ENCODE measurements at regions not wholly inside any gene's neighbourhood (a gene's known extent, or its start where the extent isn't known, plus 50 kb on each side); places are given as distances from the start of the nearest gene placed in this dataset.
A peak's percentile ranks its signal among the peaks of the same experiment; 100 is the strongest.

GRCh38 chr16:73122604-73123391 lies 74.9 kb upstream of the ZFHX3 start:
- Mint-ChIP-seq H3K4me3 (peak overlapping the region in 6 of 8 donors; percentile 1 to 76 (median 43)), H3K9me3 (peaks cover 2 to 26% (median 8%) of the 10 kb centered on the region in 8 donors), H3K4me1 (peaks cover 0 to 10% (median 2%) of the 10 kb centered on the region in 4 donors), H3K27ac (peak overlapping the region; percentile 31 to 92 (median 60)), H3K27me3 (no peaks in the 10 kb centered on the region), H3K36me3 (no peaks in the 10 kb centered on the region)
- H3K9me3 ChIP-seq (ENCODE audit: control insufficient read depth in 1 of 2, low read length in 2 of 2) = no peaks in the 10 kb centered on the region
- H3K36me3 ChIP-seq (ENCODE audit: insufficient read depth, low read length) = no peaks in the 10 kb centered on the region
- no peak overlapping the region for H3K27ac ChIP-seq (ENCODE audit: low read depth, low read length)
- POLR2A ChIA-PET (ENCODE audit: partially characterized antibody) = no interaction called here
- peak in 4 of 5 donors; percentile 3 to 56 (median 30) for DNase-seq
- H3K4me1 ChIP-seq (ENCODE audit: insufficient read depth, low read length) = no peaks in the 10 kb centered on the region
- intact Hi-C loops (cut with micrococcal nuclease) = no loop called here
- no peak overlapping the region for H3K4me3 ChIP-seq (ENCODE audit: low read length in 2 of 2)
- CTCF ChIA-PET (ENCODE audit: partially characterized antibody) = no interaction called here
- H3K27me3 ChIP-seq (ENCODE audit: insufficient read depth, low read length) = no peaks in the 10 kb centered on the region

GRCh38 chr16:73116576-73116975 lies 68.6 kb upstream of the ZFHX3 start:
- Histone ChIP-seq H3K27ac (ENCODE audit: low read depth, low read length) (no peak overlapping the region), H3K4me1 (ENCODE audit: insufficient read depth, low read length) (no peaks in the 10 kb centered on the region), H3K36me3 (ENCODE audit: insufficient read depth, low read length) (no peaks in the 10 kb centered on the region), H3K9me3 (ENCODE audit: control insufficient read depth in 1 of 2, low read length in 2 of 2) (no peaks in the 10 kb centered on the region), H3K4me3 (ENCODE audit: low read length in 2 of 2) (no peak overlapping the region), H3K27me3 (ENCODE audit: insufficient read depth, low read length) (no peaks in the 10 kb centered on the region)
- POLR2A ChIA-PET (ENCODE audit: partially characterized antibody) = no interaction called here
- H3K27me3 Mint-ChIP-seq = no peaks in the 10 kb centered on the region
- H3K36me3 Mint-ChIP-seq = no peaks in the 10 kb centered on the region
- no peaks in the 10 kb centered on the region for H3K4me1 Mint-ChIP-seq
- intact Hi-C loops (cut with micrococcal nuclease) = no loop called here
- DNase-seq = no peak
- peaks cover 0 to 21% (median 8%) of the 10 kb centered on the region in 8 donors for H3K9me3 Mint-ChIP-seq
- no peak overlapping the region for H3K27ac Mint-ChIP-seq
- H3K4me3 Mint-ChIP-seq = no peak overlapping the region
- CTCF ChIA-PET (ENCODE audit: partially characterized antibody) = no interaction called here

- Histone ChIP-seq H3K27ac (ENCODE audit: low read depth, low read length) (no peak overlapping the region), H3K36me3 (ENCODE audit: insufficient read depth, low read length) (no peaks in the 10 kb centered on the region), H3K27me3 (ENCODE audit: insufficient read depth, low read length) (no peaks in the 10 kb centered on the region), H3K4me1 (ENCODE audit: insufficient read depth, low read length) (no peaks in the 10 kb centered on the region), H3K4me3 (ENCODE audit: low read length in 2 of 2) (no peak overlapping the region), H3K9me3 (ENCODE audit: control insufficient read depth in 1 of 2, low read length in 2 of 2) (no peaks in the 10 kb centered on the region)
- no peaks in the 10 kb centered on the region for H3K36me3 Mint-ChIP-seq
- no peaks in the 10 kb centered on the region for H3K4me1 Mint-ChIP-seq
- intact Hi-C loops (cut with micrococcal nuclease) = no loop called here
- peaks cover 0 to 13% (median 6%) of the 10 kb centered on the region in 8 donors for H3K9me3 Mint-ChIP-seq
- no peak overlapping the region for H3K4me3 Mint-ChIP-seq
- DNase-seq = no peak
- ChIA-PET CTCF (ENCODE audit: partially characterized antibody) (interaction anchor here (0.6 kb wide), 1 partner anchor 387 kb away, joined by 4 read pairs; no protein-coding TSS in a partner anchor), POLR2A (ENCODE audit: partially characterized antibody) (no interaction called here)
- H3K27ac Mint-ChIP-seq = no peak overlapping the region
- no peaks in the 10 kb centered on the region for H3K27me3 Mint-ChIP-seq
Measured at GRCh38 chr16:73113336-73113735, 65.4 kb upstream of the ZFHX3 start.

- Histone ChIP-seq H3K27ac (ENCODE audit: low read depth, low read length) (no peak overlapping the region), H3K9me3 (ENCODE audit: control insufficient read depth in 1 of 2, low read length in 2 of 2) (no peaks in the 10 kb centered on the region), H3K4me3 (ENCODE audit: low read length in 2 of 2) (no peak overlapping the region), H3K4me1 (ENCODE audit: insufficient read depth, low read length) (no peaks in the 10 kb centered on the region), H3K36me3 (ENCODE audit: insufficient read depth, low read length) (no peaks in the 10 kb centered on the region), H3K27me3 (ENCODE audit: insufficient read depth, low read length) (no peaks in the 10 kb centered on the region)
- Mint-ChIP-seq H3K4me3 (no peak overlapping the region), H3K9me3 (peaks cover 0 to 3% (median 0%) of the 10 kb centered on the region in 8 donors), H3K27ac (peak overlapping the region in 1 of 7 donors; percentile 35), H3K4me1 (no peaks in the 10 kb centered on the region), H3K36me3 (no peaks in the 10 kb centered on the region), H3K27me3 (peaks cover 0 to under 1% of the 10 kb centered on the region in 2 donors)
- intact Hi-C loops (cut with micrococcal nuclease) = no loop called here
- DNase-seq = no peak
- POLR2A ChIA-PET (ENCODE audit: partially characterized antibody) = no interaction called here
- CTCF ChIA-PET (ENCODE audit: partially characterized antibody) = no interaction called here
Measured at GRCh38 chr16:73108195-73108963, 60.5 kb upstream of the ZFHX3 start.

DNA sequence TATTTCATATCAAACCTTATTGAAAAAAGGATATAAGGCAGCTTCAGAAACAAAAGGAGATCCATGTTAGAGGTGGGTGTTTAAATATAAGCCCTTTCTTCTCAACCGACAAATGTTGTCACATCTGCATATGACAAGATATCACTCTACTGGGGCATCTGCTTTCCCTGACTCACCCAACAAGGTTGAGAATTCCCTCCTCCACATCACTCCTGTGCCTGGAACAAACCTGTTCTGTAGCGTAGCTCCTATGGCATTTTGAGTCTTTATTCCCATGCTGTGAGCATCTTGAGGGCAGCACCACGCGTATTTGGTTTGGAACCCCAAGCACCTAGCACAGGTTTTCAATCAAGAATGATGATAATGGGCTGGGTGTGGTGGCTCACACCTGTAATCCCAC lies 59.4 kb upstream of the ZFHX3 start:
- Histone ChIP-seq H3K4me1 (ENCODE audit: insufficient read depth, low read length) (no peaks in the 10 kb centered on the region), H3K4me3 (ENCODE audit: low read length in 2 of 2) (no peak overlapping the region), H3K36me3 (ENCODE audit: insufficient read depth, low read length) (no peaks in the 10 kb centered on the region), H3K27me3 (ENCODE audit: insufficient read depth, low read length) (no peaks in the 10 kb centered on the region), H3K27ac (ENCODE audit: low read depth, low read length) (no peak overlapping the region), H3K9me3 (ENCODE audit: control insufficient read depth in 1 of 2, low read length in 2 of 2) (no peaks in the 10 kb centered on the region)
- DNase-seq = no peak
- no peaks in the 10 kb centered on the region for H3K36me3 Mint-ChIP-seq
- H3K27ac Mint-ChIP-seq = no peak overlapping the region
- no peaks in the 10 kb centered on the region for H3K4me1 Mint-ChIP-seq
- ChIA-PET POLR2A (ENCODE audit: partially characterized antibody) (no interaction called here), CTCF (ENCODE audit: partially characterized antibody) (no interaction called here)
- peaks cover 0 to 4% (median 0%) of the 10 kb centered on the region in 8 donors for H3K9me3 Mint-ChIP-seq
- intact Hi-C loops (cut with micrococcal nuclease) = no loop called here
- no peak overlapping the region for H3K4me3 Mint-ChIP-seq
- H3K27me3 Mint-ChIP-seq = peaks cover 0 to 3% of the 10 kb centered on the region in 2 donors

DNA sequence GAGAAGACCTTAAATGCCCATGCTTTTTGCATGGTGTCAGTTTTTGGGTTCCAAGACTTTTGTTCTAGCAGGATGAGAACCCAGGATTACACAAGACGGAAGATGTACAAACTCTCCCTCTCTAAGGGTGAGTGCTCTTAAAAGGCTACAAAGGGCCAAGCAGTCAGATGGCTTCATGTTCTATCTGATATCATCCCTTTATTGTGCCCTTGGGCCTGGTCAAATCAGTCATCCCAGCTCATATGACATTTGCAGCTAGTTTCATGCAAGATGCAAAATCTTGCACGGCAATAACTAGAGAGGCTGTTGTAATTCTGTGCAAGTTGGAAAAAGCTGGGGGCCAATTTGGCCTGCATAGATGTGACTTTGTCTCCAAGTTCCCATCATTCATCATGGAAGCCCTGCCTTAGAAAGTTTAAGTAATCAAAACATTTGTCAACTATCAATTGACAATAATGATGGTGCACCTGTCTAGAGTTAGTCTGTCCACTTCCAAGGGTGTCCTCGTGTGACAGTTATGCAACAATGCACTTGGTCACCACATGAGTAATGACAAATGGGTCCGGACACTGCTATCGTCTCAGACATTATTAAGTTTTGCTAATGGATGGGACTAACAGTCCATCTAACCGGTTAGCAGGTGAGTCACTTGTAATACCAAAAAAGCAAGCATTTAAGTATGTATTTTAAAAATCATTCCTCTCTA lies 58.6 kb upstream of the ZFHX3 start:
- H3K36me3 ChIP-seq (ENCODE audit: insufficient read depth, low read length) = no peaks in the 10 kb centered on the region
- no peaks in the 10 kb centered on the region for H3K9me3 ChIP-seq (ENCODE audit: control insufficient read depth in 1 of 2, low read length in 2 of 2)
- peaks cover 0 to 3% of the 10 kb centered on the region in 2 donors for H3K27me3 Mint-ChIP-seq
- no peak overlapping the region for H3K27ac ChIP-seq (ENCODE audit: low read depth, low read length)
- ChIA-PET POLR2A (ENCODE audit: partially characterized antibody) (no interaction called here), CTCF (ENCODE audit: partially characterized antibody) (no interaction called here)
- no peaks in the 10 kb centered on the region for H3K4me1 ChIP-seq (ENCODE audit: insufficient read depth, low read length)
- H3K4me1 Mint-ChIP-seq = no peaks in the 10 kb centered on the region
- H3K27me3 ChIP-seq (ENCODE audit: insufficient read depth, low read length) = no peaks in the 10 kb centered on the region
- H3K36me3 Mint-ChIP-seq = no peaks in the 10 kb centered on the region
- peaks cover 0 to 4% (median 0%) of the 10 kb centered on the region in 8 donors for H3K9me3 Mint-ChIP-seq
- H3K4me3 Mint-ChIP-seq = no peak overlapping the region
- H3K27ac Mint-ChIP-seq = no peak overlapping the region
- DNase-seq = no peak
- intact Hi-C loops (cut with micrococcal nuclease) = no loop called here
- no peak overlapping the region for H3K4me3 ChIP-seq (ENCODE audit: low read length in 2 of 2)

- CTCF ChIA-PET (ENCODE audit: partially characterized antibody) = no interaction called here
- H3K36me3 Mint-ChIP-seq = no peaks in the 10 kb centered on the region
- H3K27ac Mint-ChIP-seq = no peak overlapping the region
- no peak overlapping the region for H3K4me3 ChIP-seq (ENCODE audit: low read length in 2 of 2)
- H3K27me3 ChIP-seq (ENCODE audit: insufficient read depth, low read length) = no peaks in the 10 kb centered on the region
- H3K36me3 ChIP-seq (ENCODE audit: insufficient read depth, low read length) = no peaks in the 10 kb centered on the region
- POLR2A ChIA-PET (ENCODE audit: partially characterized antibody) = no interaction called here
- peaks cover 0 to 4% (median 0%) of the 10 kb centered on the region in 8 donors for H3K9me3 Mint-ChIP-seq
- H3K27me3 Mint-ChIP-seq = peaks cover 0 to 3% of the 10 kb centered on the region in 2 donors
- no peaks in the 10 kb centered on the region for H3K4me1 Mint-ChIP-seq
- intact Hi-C loops (cut with micrococcal nuclease) = no loop called here
- H3K27ac ChIP-seq (ENCODE audit: low read depth, low read length) = no peak overlapping the region
- no peak for DNase-seq
- H3K9me3 ChIP-seq (ENCODE audit: control insufficient read depth in 1 of 2, low read length in 2 of 2) = no peaks in the 10 kb centered on the region
- no peaks in the 10 kb centered on the region for H3K4me1 ChIP-seq (ENCODE audit: insufficient read depth, low read length)
- H3K4me3 Mint-ChIP-seq = no peak overlapping the region
Measured at GRCh38 chr16:73101568-73101967, 53.6 kb upstream of the ZFHX3 start.
